CMK (cell line): ENCODE measurements at regions not wholly inside any gene's neighbourhood (a gene's known extent, or its start where the extent isn't known, plus 50 kb on each side); places are given as distances from the start of the nearest gene placed in this dataset.
A peak's percentile ranks its signal among the peaks of the same experiment; 100 is the strongest.
"Not testable (repeated sequence)": the region's sequence is repeated elsewhere in the genome, so short reads cannot be mapped to it uniquely, and the experiment has no call there.

ENCODE experiments used
- DNase-seq: peaks from one replicate; pipeline ENCODE4 v3.0.0-alpha.2; 2010; ENCODE audit warnings: low read depth

- DNase-seq: no peak
These were observed 79.1 kb upstream of the LMO2 start for GRCh38 chr11:33970984-33971466.

GRCh38 chr11:33967451-33967850 lies 75.6 kb upstream of the LMO2 start:
- no peak for DNase-seq

GRCh38 chr11:33965032-33965431 lies 73.2 kb upstream of the LMO2 start:
- no peak for DNase-seq

GRCh38 chr11:33959855-33960400 lies 68.1 kb upstream of the LMO2 start:
- DNase-seq: no peak

- no peak for DNase-seq
These were observed 65.5 kb upstream of the LMO2 start for GRCh38 chr11:33957304-33957917.

GRCh38 chr11:33956611-33957010 lies 64.7 kb upstream of the LMO2 start:
- no peak for DNase-seq

- DNase-seq: no peak
These were observed 61.4 kb upstream of the LMO2 start for GRCh38 chr11:33953289-33953688.

- no peak for DNase-seq
These were observed 60.9 kb upstream of the LMO2 start for GRCh38 chr11:33952805-33953204.

- DNase-seq: no peak
These were observed 57.5 kb upstream of the LMO2 start for GRCh38 chr11:33949252-33949913.

GRCh38 chr11:33948494-33948893 lies 56.6 kb upstream of the LMO2 start:
- no peak for DNase-seq

- DNase-seq: not testable (repeated sequence)
These were observed 56.0 kb upstream of the LMO2 start for GRCh38 chr11:33947918-33948317.

- no peak for DNase-seq
These were observed 55.1 kb upstream of the LMO2 start for GRCh38 chr11:33946930-33947329.

GRCh38 chr11:33945481-33946268 lies 53.8 kb upstream of the LMO2 start:
- no peak for DNase-seq

- DNase-seq: peak; percentile 92
These were observed 53.0 kb upstream of the LMO2 start for GRCh38 chr11:33944693-33945424.

- DNase-seq: no peak
These were observed 52.4 kb upstream of the LMO2 start for GRCh38 chr11:33944345-33944692.

GRCh38 chr11:33942954-33943353 lies 51.1 kb upstream of the LMO2 start:
- DNase-seq: no peak

GRCh38 chr11:33941637-33942160 lies 49.8 kb upstream of the LMO2 start:
- DNase-seq: no peak
